GM23338 (cell line): ENCODE measurements at regions not wholly inside any gene's neighbourhood (a gene's known extent, or its start where the extent isn't known, plus 50 kb on each side); places are given as distances from the start of the nearest gene placed in this dataset.

Experiments
- ATAC-seq: fragments of 200-7000 bp; cut with Tn5 transposase; 3 replicates; pipeline ENCODE4 v1.9.1; 2020
- DNase-seq: peaks from one replicate; pipeline ENCODE4 v3.0.0-alpha.2; 2015; ENCODE audit warnings: low spot score
- H2AFZ ChIP-seq: fragments of 200-600 bp; sonication (generic); 2 replicates; pipeline ENCODE4 v1.8.0; 2016; ENCODE audit warnings: antibody characterized with exemption, mild to moderate bottlenecking, moderate library complexity
- H3F3A ChIP-seq: fragments of 200-600 bp; sonication (generic); replicated peaks from 2 replicates; pipeline ENCODE4 v1.8.0; 2017; ENCODE audit warnings: antibody characterized with exemption, mixed run types, low read depth
- H3K27ac ChIP-seq: fragments of 200-600 bp; sonication (generic); 2 replicates; pipeline ENCODE4 v1.6.1; 2016; ENCODE audit warnings: low read depth
- H3K27me3 ChIP-seq: fragments of 200-600 bp; sonication (generic); 2 replicates; pipeline ENCODE4 v1.8.0; 2016; ENCODE audit warnings: mild to moderate bottlenecking, mixed run types, moderate library complexity; ENCODE audit not compliant: insufficient read depth
- H3K36me3 ChIP-seq: fragments of 200-600 bp; sonication (generic); 2 replicates; pipeline ENCODE4 v1.8.0; 2016; ENCODE audit warnings: mild to moderate bottlenecking; ENCODE audit not compliant: insufficient read depth
- H3K4me1 ChIP-seq: fragments of 200-600 bp; sonication (generic); 2 replicates; pipeline ENCODE4 v1.8.0; 2016; ENCODE audit warnings: mild to moderate bottlenecking, moderate library complexity; ENCODE audit not compliant: insufficient read depth
- H3K4me2 ChIP-seq: fragments of 200-600 bp; sonication (generic); 2 replicates; pipeline ENCODE4 v1.7.1; 2017; ENCODE audit warnings: mixed run types
- H3K4me3 ChIP-seq: fragments of 200-600 bp; sonication (generic); 2 replicates; pipeline ENCODE4 v1.6.1; 2016; ENCODE audit warnings: mixed run types
- H3K79me2 ChIP-seq: fragments of 200-600 bp; sonication (generic); replicated peaks from 2 replicates; pipeline ENCODE4 v1.8.0; 2017; ENCODE audit warnings: mild to moderate bottlenecking; ENCODE audit not compliant: insufficient read depth
- H3K9me2 ChIP-seq: fragments of 200-600 bp; sonication (generic); 2 replicates; pipeline ENCODE4 v1.8.0; 2017; ENCODE audit not compliant: insufficient read depth
- H4K20me1 ChIP-seq: fragments of 200-600 bp; sonication (generic); replicated peaks from 2 replicates; pipeline ENCODE4 v1.8.0; 2017; ENCODE audit warnings: mild to moderate bottlenecking; ENCODE audit not compliant: insufficient read depth
- H3K27ac Mint-ChIP-seq: 2 replicates; pipeline ENCODE4 v1.8.0; 2020; ENCODE audit warnings: inconsistent platforms, mild to moderate bottlenecking, moderate library complexity, mixed read lengths
- H3K27me3 Mint-ChIP-seq: 3 replicates; pipeline ENCODE4 v1.8.0; 2022; ENCODE audit warnings: low read depth, mild to moderate bottlenecking, moderate library complexity, mixed read lengths, inconsistent platforms; ENCODE audit not compliant: insufficient read depth, poor library complexity
- H3K36me3 Mint-ChIP-seq: 3 replicates; pipeline ENCODE4 v1.8.0; 2021; ENCODE audit warnings: low read depth, mild to moderate bottlenecking, inconsistent platforms, moderate library complexity, mixed read lengths
- H3K4me1 Mint-ChIP-seq: 3 replicates; pipeline ENCODE4 v1.8.0; 2020; ENCODE audit warnings: mild to moderate bottlenecking, inconsistent platforms, mixed read lengths
- H3K4me3 Mint-ChIP-seq: 3 replicates; pipeline ENCODE4 v1.8.0; 2021; ENCODE audit warnings: moderate library complexity, mild to moderate bottlenecking, inconsistent platforms, mixed read lengths
- H3K9me3 Mint-ChIP-seq: 3 replicates; pipeline ENCODE4 v1.8.0; 2020; ENCODE audit warnings: moderate library complexity, mild to moderate bottlenecking, inconsistent platforms, mixed read lengths
- CREB1 ChIP-seq: fragments of 250-450 bp; sonication (Bioruptor Pico); IDR thresholded peaks from 2 replicates; pipeline ENCODE4 v1.5.0; 2020; ENCODE audit warnings: low read depth, mild to moderate bottlenecking, moderate library complexity
- EZH2phosphoT487 ChIP-seq: fragments of 200-600 bp; sonication (generic); IDR thresholded peaks from one replicate; pipeline ENCODE4 v1.8.1; 2018; ENCODE audit warnings: antibody characterized with exemption; ENCODE audit not compliant: unreplicated experiment
- POLR2AphosphoS5 ChIP-seq: IDR thresholded peaks from 2 replicates; pipeline ENCODE4 v1.6.1; 2016; ENCODE audit warnings: antibody characterized with exemption, low read depth
- STAT1 ChIP-seq: IDR thresholded peaks from one replicate; pipeline ENCODE4 v1.6.1; 2016; ENCODE audit warnings: antibody characterized with exemption; ENCODE audit not compliant: unreplicated experiment
- ZNF331 ChIP-seq: fragments of 250-450 bp; sonication (Bioruptor Pico); IDR thresholded peaks from 2 replicates; pipeline ENCODE4 v1.5.0; 2020; ENCODE audit warnings: low read depth, mild to moderate bottlenecking, moderate library complexity
- TF ChIP-seq, protein P1 (sequence below): fragments of 250-450 bp; sonication (Bioruptor Pico); IDR thresholded peaks from 2 replicates; pipeline ENCODE4 v1.5.0; 2020; ENCODE audit warnings: mild to moderate bottlenecking, moderate library complexity

GRCh38 chr20:60411813-60412212 lies 453.6 kb downstream of the CDH26 start (continued):
- TF ChIP-seq, protein P1, sequence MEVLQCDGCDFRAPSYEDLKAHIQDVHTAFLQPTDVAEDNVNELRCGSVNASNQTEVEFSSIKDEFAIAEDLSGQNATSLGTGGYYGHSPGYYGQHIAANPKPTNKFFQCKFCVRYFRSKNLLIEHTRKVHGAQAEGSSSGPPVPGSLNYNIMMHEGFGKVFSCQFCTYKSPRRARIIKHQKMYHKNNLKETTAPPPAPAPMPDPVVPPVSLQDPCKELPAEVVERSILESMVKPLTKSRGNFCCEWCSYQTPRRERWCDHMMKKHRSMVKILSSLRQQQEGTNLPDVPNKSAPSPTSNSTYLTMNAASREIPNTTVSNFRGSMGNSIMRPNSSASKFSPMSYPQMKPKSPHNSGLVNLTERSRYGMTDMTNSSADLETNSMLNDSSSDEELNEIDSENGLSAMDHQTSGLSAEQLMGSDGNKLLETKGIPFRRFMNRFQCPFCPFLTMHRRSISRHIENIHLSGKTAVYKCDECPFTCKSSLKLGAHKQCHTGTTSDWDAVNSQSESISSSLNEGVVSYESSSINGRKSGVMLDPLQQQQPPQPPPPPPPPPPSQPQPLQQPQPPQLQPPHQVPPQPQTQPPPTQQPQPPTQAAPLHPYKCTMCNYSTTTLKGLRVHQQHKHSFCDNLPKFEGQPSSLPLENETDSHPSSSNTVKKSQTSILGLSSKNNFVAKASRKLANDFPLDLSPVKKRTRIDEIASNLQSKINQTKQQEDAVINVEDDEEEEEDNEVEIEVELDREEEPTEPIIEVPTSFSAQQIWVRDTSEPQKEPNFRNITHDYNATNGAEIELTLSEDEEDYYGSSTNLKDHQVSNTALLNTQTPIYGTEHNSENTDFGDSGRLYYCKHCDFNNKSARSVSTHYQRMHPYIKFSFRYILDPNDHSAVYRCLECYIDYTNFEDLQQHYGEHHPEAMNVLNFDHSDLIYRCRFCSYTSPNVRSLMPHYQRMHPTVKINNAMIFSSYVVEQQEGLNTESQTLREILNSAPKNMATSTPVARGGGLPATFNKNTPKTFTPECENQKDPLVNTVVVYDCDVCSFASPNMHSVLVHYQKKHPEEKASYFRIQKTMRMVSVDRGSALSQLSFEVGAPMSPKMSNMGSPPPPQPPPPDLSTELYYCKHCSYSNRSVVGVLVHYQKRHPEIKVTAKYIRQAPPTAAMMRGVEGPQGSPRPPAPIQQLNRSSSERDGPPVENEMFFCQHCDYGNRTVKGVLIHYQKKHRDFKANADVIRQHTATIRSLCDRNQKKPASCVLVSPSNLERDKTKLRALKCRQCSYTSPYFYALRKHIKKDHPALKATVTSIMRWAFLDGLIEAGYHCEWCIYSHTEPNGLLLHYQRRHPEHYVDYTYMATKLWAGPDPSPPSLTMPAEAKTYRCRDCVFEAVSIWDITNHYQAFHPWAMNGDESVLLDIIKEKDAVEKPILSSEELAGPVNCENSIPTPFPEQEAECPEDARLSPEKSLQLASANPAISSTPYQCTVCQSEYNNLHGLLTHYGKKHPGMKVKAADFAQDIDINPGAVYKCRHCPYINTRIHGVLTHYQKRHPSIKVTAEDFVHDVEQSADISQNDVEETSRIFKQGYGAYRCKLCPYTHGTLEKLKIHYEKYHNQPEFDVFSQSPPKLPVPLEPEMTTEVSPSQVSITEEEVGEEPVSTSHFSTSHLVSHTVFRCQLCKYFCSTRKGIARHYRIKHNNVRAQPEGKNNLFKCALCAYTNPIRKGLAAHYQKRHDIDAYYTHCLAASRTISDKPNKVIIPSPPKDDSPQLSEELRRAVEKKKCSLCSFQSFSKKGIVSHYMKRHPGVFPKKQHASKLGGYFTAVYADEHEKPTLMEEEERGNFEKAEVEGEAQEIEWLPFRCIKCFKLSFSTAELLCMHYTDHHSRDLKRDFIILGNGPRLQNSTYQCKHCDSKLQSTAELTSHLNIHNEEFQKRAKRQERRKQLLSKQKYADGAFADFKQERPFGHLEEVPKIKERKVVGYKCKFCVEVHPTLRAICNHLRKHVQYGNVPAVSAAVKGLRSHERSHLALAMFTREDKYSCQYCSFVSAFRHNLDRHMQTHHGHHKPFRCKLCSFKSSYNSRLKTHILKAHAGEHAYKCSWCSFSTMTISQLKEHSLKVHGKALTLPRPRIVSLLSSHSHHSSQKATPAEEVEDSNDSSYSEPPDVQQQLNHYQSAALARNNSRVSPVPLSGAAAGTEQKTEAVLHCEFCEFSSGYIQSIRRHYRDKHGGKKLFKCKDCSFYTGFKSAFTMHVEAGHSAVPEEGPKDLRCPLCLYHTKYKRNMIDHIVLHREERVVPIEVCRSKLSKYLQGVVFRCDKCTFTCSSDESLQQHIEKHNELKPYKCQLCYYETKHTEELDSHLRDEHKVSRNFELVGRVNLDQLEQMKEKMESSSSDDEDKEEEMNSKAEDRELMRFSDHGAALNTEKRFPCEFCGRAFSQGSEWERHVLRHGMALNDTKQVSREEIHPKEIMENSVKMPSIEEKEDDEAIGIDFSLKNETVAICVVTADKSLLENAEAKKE (CRISPR knock-in tag) = no peak
- TF ChIP-seq EZH2phosphoT487 (no peak), CREB1 (no peak)

GRCh38 chr20:60420676-60421229 lies 462.5 kb downstream of the CDH26 start:
- Mint-ChIP-seq H3K36me3 (no peaks in the 10 kb centered on the region), H3K4me3 (no peak overlapping the region), H3K4me1 (no peaks in the 10 kb centered on the region; the same call in 2 of the 3 replicates), H3K27ac (no peak overlapping the region), H3K27me3 (peaks cover 1% of the 10 kb centered on the region), H3K9me3 (no peaks in the 10 kb centered on the region)
- no peaks in the 10 kb centered on the region for H3K9me2 ChIP-seq
- H3K4me3 ChIP-seq = no peak overlapping the region
- H2AFZ ChIP-seq = no peak overlapping the region
- no peak overlapping the region for H3K27ac ChIP-seq
- no peaks in the 10 kb centered on the region for H3F3A ChIP-seq
- H3K27me3 ChIP-seq = no peaks in the 10 kb centered on the region; the same call in 1 of the 2 replicates
- TF ChIP-seq STAT1 (no peak), POLR2AphosphoS5 (no peak), ZNF331 (CRISPR knock-in tag) (no peak), CREB1 (no peak)
- no peak for DNase-seq
- ATAC-seq = no peak
- no peaks in the 10 kb centered on the region for H3K79me2 ChIP-seq
- no peaks in the 10 kb centered on the region for H4K20me1 ChIP-seq
- H3K36me3 ChIP-seq = peaks cover 4% of the 10 kb centered on the region; the same call in 1 of the 2 replicates
- no peaks in the 10 kb centered on the region for H3K4me1 ChIP-seq
- no peak overlapping the region for H3K4me2 ChIP-seq
